ENCODE measurements at regions not wholly inside any gene's neighbourhood (a gene's known extent, or its start where the extent isn't known, plus 50 kb on each side); places are given as distances from the start of the nearest gene placed in this dataset.

DNA sequence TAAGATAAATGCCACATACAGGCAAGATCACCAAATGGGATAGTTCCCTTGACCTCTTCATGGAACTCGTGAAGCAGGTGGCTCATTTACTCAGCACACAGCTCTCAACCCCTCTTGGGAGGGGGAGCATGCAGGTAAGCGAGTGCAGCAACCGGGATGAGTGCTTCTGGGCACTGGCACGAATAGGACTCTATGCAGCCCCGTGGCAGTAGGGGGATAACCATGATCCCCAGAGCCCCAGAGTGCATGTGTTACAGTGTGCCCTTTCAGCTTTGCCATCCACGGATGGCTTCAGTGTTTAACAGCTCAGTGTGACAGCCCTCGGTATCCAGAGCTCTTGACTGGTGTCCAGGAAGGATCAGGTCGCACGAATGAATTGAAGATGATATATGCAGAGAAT is 1187.1 kb downstream of the CDH9 start:
- ATAC-seq: no peak
- no peaks in the 10 kb centered on the region for H3K79me2 ChIP-seq (ENCODE audit: insufficient read depth, low read length)
- DNase-seq (ENCODE audit: low spot score): no peak
- H3K4me2 ChIP-seq (ENCODE audit: low read depth, low read length): no peak overlapping the region
- H2AFZ ChIP-seq (ENCODE audit: low read length): no peak overlapping the region
- H3K4me3 ChIP-seq (replicated peaks in 1 of 3; ENCODE audit: insufficient read depth in 1 of 3, low read depth in 2 of 3, low read length in 3 of 3): no peak overlapping the region
- WGBS (ENCODE audit: low lambda C conversion rate): 3% methylated on average over 9 of the region's 9 CpGs
- no peak overlapping the region for H3K27ac ChIP-seq (ENCODE audit: extremely low read length, insufficient read depth, low read length)
- H3K9me3 ChIP-seq (ENCODE audit: low read length): peaks cover 32% of the 10 kb centered on the region
- no peak for FAIRE-seq
- H4K20me1 ChIP-seq (ENCODE audit: insufficient read depth, low read length): no peaks in the 10 kb centered on the region
- no peaks in the 10 kb centered on the region for H3K4me1 ChIP-seq (ENCODE audit: insufficient read depth, low read length)
- H3K36me3 ChIP-seq (replicated peaks in 1 of 2; ENCODE audit: control insufficient read depth in 1 of 2, insufficient read depth in 2 of 2, low read length in 2 of 2): no peaks in the 10 kb centered on the region
- in situ Hi-C loops (cut with HindIII; ENCODE audit: extremely low pct_ligation_motif_present, low pct_unique_long_range_greater_than_20kb): no loop called here
- intact Hi-C loops (cut with micrococcal nuclease; ENCODE audit: unreplicated experiment): no loop called here
- ChIA-PET POLR2A (no interaction called here), CTCF (ENCODE audit: low intra/inter-chr PET ratio, low total read pairs) (no interaction called here)
- no TSS peak for BruUV-seq (replicated peaks)
- H3K27me3 ChIP-seq (ENCODE audit: control insufficient read depth in 1 of 2, insufficient read depth in 2 of 2, low read length in 2 of 2): no peaks in the 10 kb centered on the region
- H3K9ac ChIP-seq (ENCODE audit: insufficient read depth, low read depth, low read length): no peak overlapping the region
- TF ChIP-seq RFXAP (CRISPR knock-in tag; IDR thresholded peaks at IDR 0.05; ENCODE audit: borderline replicate concordance) (no peak), GTF3A (CRISPR knock-in tag; conservative IDR thresholded peaks at IDR 0.05) (no peak), HNRNPL (IDR thresholded peaks at IDR 0.05; ENCODE audit: low read depth, low read length) (no peak), ZNF777 (CRISPR knock-in tag; IDR thresholded peaks at IDR 0.05) (no peak), ZBTB21 (CRISPR knock-in tag; IDR thresholded peaks at IDR 0.05) (no peak), TEAD2 (CRISPR knock-in tag; IDR thresholded peaks at IDR 0.05) (no peak), ZEB1 (IDR thresholded peaks at IDR 0.05; ENCODE audit: insufficient replicate concordance, low read depth) (no peak), ZBTB10 (CRISPR knock-in tag; IDR thresholded peaks at IDR 0.05; ENCODE audit: borderline replicate concordance) (no peak), STAT5B (CRISPR knock-in tag; IDR thresholded peaks at IDR 0.05) (no peak), ZNF138 (CRISPR knock-in tag; IDR thresholded peaks at IDR 0.05; ENCODE audit: low read depth) (no peak), FIP1L1 (IDR thresholded peaks at IDR 0.05; ENCODE audit: borderline replicate concordance, insufficient read depth, low read depth, low read length) (no peak)
- TF ChIP-seq, protein P1, sequence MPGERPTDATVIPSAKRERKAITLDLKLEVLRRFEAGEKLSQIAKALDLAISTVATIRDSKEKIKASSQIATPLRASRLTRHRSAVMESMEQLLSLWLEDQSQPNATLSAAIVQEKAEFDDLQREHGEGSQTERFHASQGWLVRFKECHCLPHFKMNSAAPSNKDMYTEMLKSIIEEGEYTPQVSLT (CRISPR knock-in tag; IDR thresholded peaks at IDR 0.05; ENCODE audit: borderline replicate concordance, low read depth): no peak
- TF ChIP-seq, protein P2, sequence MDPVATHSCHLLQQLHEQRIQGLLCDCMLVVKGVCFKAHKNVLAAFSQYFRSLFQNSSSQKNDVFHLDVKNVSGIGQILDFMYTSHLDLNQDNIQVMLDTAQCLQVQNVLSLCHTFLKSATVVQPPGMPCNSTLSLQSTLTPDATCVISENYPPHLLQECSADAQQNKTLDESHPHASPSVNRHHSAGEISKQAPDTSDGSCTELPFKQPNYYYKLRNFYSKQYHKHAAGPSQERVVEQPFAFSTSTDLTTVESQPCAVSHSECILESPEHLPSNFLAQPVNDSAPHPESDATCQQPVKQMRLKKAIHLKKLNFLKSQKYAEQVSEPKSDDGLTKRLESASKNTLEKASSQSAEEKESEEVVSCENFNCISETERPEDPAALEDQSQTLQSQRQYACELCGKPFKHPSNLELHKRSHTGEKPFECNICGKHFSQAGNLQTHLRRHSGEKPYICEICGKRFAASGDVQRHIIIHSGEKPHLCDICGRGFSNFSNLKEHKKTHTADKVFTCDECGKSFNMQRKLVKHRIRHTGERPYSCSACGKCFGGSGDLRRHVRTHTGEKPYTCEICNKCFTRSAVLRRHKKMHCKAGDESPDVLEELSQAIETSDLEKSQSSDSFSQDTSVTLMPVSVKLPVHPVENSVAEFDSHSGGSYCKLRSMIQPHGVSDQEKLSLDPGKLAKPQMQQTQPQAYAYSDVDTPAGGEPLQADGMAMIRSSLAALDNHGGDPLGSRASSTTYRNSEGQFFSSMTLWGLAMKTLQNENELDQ (CRISPR knock-in tag; IDR thresholded peaks at IDR 0.05; ENCODE audit: borderline replicate concordance): no peak
- TF ChIP-seq, protein P3, sequence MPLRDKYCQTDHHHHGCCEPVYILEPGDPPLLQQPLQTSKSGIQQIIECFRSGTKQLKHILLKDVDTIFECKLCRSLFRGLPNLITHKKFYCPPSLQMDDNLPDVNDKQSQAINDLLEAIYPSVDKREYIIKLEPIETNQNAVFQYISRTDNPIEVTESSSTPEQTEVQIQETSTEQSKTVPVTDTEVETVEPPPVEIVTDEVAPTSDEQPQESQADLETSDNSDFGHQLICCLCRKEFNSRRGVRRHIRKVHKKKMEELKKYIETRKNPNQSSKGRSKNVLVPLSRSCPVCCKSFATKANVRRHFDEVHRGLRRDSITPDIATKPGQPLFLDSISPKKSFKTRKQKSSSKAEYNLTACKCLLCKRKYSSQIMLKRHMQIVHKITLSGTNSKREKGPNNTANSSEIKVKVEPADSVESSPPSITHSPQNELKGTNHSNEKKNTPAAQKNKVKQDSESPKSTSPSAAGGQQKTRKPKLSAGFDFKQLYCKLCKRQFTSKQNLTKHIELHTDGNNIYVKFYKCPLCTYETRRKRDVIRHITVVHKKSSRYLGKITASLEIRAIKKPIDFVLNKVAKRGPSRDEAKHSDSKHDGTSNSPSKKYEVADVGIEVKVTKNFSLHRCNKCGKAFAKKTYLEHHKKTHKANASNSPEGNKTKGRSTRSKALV (CRISPR knock-in tag; IDR thresholded peaks at IDR 0.05): no peak
